Cardiac muscle cell (in vitro differentiated cells and primary cell): ENCODE measurements at regions not wholly inside any gene's neighbourhood (a gene's known extent, or its start where the extent isn't known, plus 50 kb on each side); places are given as distances from the start of the nearest gene placed in this dataset.
A peak's percentile ranks its signal among the peaks of the same experiment; 100 is the strongest.

Experiments used
- DNase-seq, 2 donors: peaks; one replicate each; pipeline versions ENCODE4 v3.0.0 to v3.0.0-alpha.2; 2010 to 2017; ENCODE audit warnings: low read depth in 1 of 2, low spot score in 1 of 2
- H3K27ac ChIP-seq: fragments of 200-600 bp; sonication (generic); 2 replicates; pipeline ENCODE4 v1.5.1; 2016
- H3K27me3 ChIP-seq: fragments of 200-600 bp; sonication (generic); 2 replicates; pipeline ENCODE4 v1.6.0; 2016; ENCODE audit warnings: control low read depth
- H3K36me3 ChIP-seq: fragments of 200-600 bp; sonication (generic); 2 replicates; pipeline ENCODE4 v1.5.1; 2016; ENCODE audit warnings: control low read depth
- H3K4me1 ChIP-seq: fragments of 200-600 bp; sonication (generic); 2 replicates; pipeline ENCODE4 v1.8.1; 2017; ENCODE audit warnings: low read depth, mild to moderate bottlenecking, mixed run types
- H3K4me3 ChIP-seq: fragments of 200-600 bp; sonication (generic); 2 replicates; pipeline ENCODE4 v1.5.1; 2016; ENCODE audit warnings: mild to moderate bottlenecking
- H3K9me3 ChIP-seq: fragments of 200-600 bp; sonication (generic); 2 replicates; pipeline ENCODE4 v1.5.1; 2017; ENCODE audit warnings: low read depth, mild to moderate bottlenecking, control low read depth
- TF ChIP-seq, protein P1 (sequence below): IDR thresholded peaks from 2 replicates; pipeline ENCODE4 v1.5.1; 2012; ENCODE audit warnings: low read depth, mild to moderate bottlenecking, low read length

DNA sequence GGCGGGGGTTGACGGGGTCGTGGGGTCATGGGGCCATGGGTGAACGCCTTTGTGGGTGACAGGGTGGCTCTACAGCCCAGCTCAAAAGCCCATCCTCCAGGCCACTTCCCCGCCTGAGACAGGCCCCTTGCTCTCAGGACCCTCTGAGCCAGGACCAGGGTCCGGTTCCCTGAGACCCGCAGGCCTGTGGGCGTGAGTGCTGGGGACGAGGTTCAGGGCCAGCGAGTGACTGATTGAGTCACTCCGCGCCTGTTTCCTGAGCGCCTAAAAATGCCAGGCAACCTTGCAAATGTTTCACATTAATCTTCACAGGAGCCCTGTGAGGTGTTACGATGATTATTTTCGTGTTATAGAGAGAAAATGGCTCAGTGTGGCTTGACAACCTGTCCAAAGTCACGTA, 97.8 kb downstream of the ZNF674 start:
- H3K27ac ChIP-seq: peak overlapping the region; percentile 92
- peak overlapping the region; percentile 42 for H3K4me3 ChIP-seq
- no peaks in the 10 kb centered on the region for H3K27me3 ChIP-seq
- DNase-seq: peak in 1 of 2 donors; percentile 29
- no peaks in the 10 kb centered on the region for H3K9me3 ChIP-seq
- H3K36me3 ChIP-seq: no peaks in the 10 kb centered on the region
- no peaks in the 10 kb centered on the region for H3K4me1 ChIP-seq
- TF ChIP-seq, protein P1, sequence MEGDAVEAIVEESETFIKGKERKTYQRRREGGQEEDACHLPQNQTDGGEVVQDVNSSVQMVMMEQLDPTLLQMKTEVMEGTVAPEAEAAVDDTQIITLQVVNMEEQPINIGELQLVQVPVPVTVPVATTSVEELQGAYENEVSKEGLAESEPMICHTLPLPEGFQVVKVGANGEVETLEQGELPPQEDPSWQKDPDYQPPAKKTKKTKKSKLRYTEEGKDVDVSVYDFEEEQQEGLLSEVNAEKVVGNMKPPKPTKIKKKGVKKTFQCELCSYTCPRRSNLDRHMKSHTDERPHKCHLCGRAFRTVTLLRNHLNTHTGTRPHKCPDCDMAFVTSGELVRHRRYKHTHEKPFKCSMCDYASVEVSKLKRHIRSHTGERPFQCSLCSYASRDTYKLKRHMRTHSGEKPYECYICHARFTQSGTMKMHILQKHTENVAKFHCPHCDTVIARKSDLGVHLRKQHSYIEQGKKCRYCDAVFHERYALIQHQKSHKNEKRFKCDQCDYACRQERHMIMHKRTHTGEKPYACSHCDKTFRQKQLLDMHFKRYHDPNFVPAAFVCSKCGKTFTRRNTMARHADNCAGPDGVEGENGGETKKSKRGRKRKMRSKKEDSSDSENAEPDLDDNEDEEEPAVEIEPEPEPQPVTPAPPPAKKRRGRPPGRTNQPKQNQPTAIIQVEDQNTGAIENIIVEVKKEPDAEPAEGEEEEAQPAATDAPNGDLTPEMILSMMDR: no peak

DNA sequence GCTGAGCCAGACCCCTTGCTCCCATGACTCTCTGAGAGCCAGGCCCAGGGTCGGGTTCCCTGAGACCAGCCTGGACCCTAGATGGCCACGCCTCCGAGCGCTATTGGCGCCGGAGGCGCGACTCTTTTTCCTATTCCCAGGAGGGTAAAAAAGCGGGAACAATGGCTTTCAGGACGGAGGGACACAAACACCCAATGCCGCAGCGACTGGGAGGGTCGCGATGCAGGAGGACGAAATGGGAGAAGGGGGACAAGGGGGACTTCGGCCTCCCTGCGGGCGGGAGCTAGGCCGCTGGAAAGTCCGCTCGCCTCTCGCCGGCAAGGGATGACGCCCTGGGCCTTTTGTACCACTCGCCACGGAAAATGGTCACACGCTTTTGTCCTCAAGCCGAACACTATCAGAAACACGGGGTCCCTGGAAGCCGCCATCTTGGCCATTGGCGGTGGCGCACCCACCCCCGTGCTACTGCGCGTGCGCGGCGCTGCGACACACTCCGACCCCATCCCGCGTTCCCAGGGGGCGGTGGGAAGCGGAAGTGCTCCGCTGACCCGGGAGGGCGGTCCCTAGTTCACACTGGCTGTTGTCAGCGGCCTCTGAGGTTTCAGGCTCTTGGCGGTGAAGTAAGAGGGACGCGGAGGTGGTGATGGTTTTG, 98.4 kb downstream of the ZNF674 start:
- no peaks in the 10 kb centered on the region for H3K36me3 ChIP-seq
- TF ChIP-seq, protein P1: no peak
- H3K27me3 ChIP-seq: no peaks in the 10 kb centered on the region
- H3K27ac ChIP-seq: peak overlapping the region; percentile 92
- no peaks in the 10 kb centered on the region for H3K4me1 ChIP-seq
- peak; percentile 81 to 88 for DNase-seq
- peak overlapping the region; percentile 42 for H3K4me3 ChIP-seq
- no peaks in the 10 kb centered on the region for H3K9me3 ChIP-seq

DNA sequence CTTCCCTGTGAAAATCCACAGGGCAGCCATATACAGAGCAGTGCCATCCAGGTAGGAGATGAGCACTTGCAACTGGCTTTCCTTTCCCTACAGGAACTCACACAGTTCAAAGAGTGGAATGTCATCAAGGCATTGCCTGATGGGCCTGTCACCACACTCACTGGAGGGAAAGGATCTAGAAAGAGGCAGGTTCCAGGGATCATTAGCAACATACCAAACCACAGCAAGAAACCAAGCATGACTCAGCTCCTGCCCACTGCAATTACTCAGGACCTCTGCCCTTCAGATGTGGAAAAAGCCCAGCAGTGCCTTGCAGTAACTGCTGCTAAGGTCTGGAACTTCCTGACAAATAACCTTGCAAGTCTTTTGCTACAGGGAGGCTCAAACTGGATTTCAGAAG, 101.2 kb downstream of the ZNF674 start:
- no peaks in the 10 kb centered on the region for H3K4me1 ChIP-seq
- H3K27ac ChIP-seq: no peak overlapping the region
- peak; percentile 5 to 72 for DNase-seq
- TF ChIP-seq, protein P1: no peak
- H3K4me3 ChIP-seq: no peak overlapping the region
- H3K36me3 ChIP-seq: no peaks in the 10 kb centered on the region
- no peaks in the 10 kb centered on the region for H3K27me3 ChIP-seq
- no peaks in the 10 kb centered on the region for H3K9me3 ChIP-seq

DNA sequence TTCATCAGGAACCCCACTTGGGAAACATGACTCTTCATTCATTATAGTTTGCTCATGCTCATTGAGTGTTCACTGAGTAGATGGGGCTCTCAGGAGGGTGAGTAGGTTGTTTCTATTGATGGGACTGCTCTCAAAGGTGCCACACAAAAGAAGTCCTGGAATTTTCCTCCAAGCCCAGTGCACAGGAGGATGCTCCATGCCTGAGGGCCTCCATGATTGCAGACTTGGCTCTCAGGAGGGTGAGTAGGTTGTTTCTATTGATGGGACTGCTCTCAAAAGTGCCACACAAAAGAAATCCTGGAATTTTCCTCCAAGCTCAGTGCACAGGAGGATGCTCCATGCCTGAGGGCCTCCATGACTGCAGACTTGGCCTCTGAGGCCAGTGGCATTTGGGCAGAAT, 108.5 kb downstream of the ZNF674 start:
- DNase-seq: no peak
- Histone ChIP-seq H3K27ac (no peak overlapping the region), H3K27me3 (no peaks in the 10 kb centered on the region), H3K9me3 (no peaks in the 10 kb centered on the region), H3K4me1 (no peaks in the 10 kb centered on the region), H3K4me3 (no peak overlapping the region), H3K36me3 (no peaks in the 10 kb centered on the region)
- TF ChIP-seq, protein P1: no peak

DNA sequence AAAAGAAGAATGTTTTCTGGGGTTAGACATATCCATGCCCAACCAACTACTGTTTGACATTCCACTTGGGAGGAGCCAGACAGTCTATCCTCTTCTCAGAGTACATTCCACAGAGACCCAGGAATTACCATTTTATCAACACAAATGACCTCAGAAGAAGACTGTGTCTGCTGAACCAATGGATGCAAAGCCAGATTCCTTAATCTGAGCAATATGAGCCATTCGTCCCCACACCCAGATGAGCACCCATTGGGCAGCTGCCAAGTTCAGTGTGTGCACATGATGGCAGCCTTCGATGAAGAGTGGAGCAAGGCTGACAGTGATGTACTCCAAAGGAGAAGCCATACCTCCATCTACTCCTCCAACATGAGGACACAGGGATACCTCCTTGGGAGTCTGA, 111.3 kb downstream of the ZNF674 start:
- DNase-seq: peak in 1 of 2 donors; percentile 4
- H3K4me3 ChIP-seq: no peak overlapping the region
- TF ChIP-seq, protein P1: no peak
- no peaks in the 10 kb centered on the region for H3K4me1 ChIP-seq
- H3K36me3 ChIP-seq: no peaks in the 10 kb centered on the region
- no peaks in the 10 kb centered on the region for H3K9me3 ChIP-seq
- H3K27ac ChIP-seq: no peak overlapping the region
- no peaks in the 10 kb centered on the region for H3K27me3 ChIP-seq
